ENCODE measurements at regions not wholly inside any gene's neighbourhood (a gene's known extent, or its start where the extent isn't known, plus 50 kb on each side); places are given as distances from the start of the nearest gene placed in this dataset.

GRCh38 chr14:38868399-38869290, 234.4 kb downstream of the SEC23A start:
- RAD21 ChIA-PET (ENCODE audit: low non-redundant PET in 1 of 2, low total read pairs in 2 of 2, uncharacterized antibody in 2 of 2, unreplicated experiment in 2 of 2): interaction anchor here in 1 of 2 experiments (0.6 kb wide), 1 partner anchor 550 kb away, joined by 3 read pairs; no protein-coding TSS in a partner anchor
- H3K27ac ChIP-seq (ENCODE audit: low read depth, low read length): no peak overlapping the region
- no peak overlapping the region for H3K4me2 ChIP-seq (ENCODE audit: low read length)
- BruUV-seq (replicated peaks): no TSS peak
- POLR2A ChIA-PET: no interaction called here
- DNase-seq (ENCODE audit: low read depth, low spot score) (no peak), ATAC-seq (no peak)
- H3K9me2 ChIP-seq (ENCODE audit: insufficient read depth): no peaks in the 10 kb centered on the region
- no peaks in the 10 kb centered on the region for H4K20me1 ChIP-seq (ENCODE audit: insufficient read depth)
- H3K36me3 ChIP-seq (ENCODE audit: control insufficient read depth in 1 of 2, insufficient read depth in 2 of 2, low read length in 2 of 2): no peaks in the 10 kb centered on the region
- intact Hi-C loops (cut with micrococcal nuclease): loop anchor here (5.0 to 10.0 kb wide), 2 partner anchors 261 to 624 kb away; no protein-coding TSS in a partner anchor
- TF ChIP-seq TCF7L2 (IDR thresholded peaks at IDR 0.05; ENCODE audit: borderline replicate concordance, extremely low read depth, insufficient read depth, insufficient read length): no peak
- no peak for TF ChIP-seq EZH2 (IDR thresholded peaks at IDR 0.05)
- TF ChIP-seq FOSL1 (IDR thresholded peaks at IDR 0.05; ENCODE audit: low read depth): no peak
- TF ChIP-seq SRF (IDR thresholded peaks at IDR 0.05; ENCODE audit: low read depth): no peak
- TF ChIP-seq, protein P1, sequence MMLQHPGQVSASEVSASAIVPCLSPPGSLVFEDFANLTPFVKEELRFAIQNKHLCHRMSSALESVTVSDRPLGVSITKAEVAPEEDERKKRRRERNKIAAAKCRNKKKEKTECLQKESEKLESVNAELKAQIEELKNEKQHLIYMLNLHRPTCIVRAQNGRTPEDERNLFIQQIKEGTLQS (IDR thresholded peaks at IDR 0.05): no peak
- no peak for TF ChIP-seq ELF1 (IDR thresholded peaks at IDR 0.05; ENCODE audit: borderline replicate concordance, low read depth)
- TF ChIP-seq, protein P2, sequence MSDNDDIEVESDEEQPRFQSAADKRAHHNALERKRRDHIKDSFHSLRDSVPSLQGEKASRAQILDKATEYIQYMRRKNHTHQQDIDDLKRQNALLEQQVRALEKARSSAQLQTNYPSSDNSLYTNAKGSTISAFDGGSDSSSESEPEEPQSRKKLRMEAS (IDR thresholded peaks at IDR 0.05): no peak
- no peak for TF ChIP-seq JUND (IDR thresholded peaks at IDR 0.05)
- TF ChIP-seq ZFX (IDR thresholded peaks at IDR 0.05): no peak
- no peak for TF ChIP-seq YY1 (IDR thresholded peaks at IDR 0.05; ENCODE audit: extremely low read depth, insufficient replicate concordance, low read depth, low read length)
- TF ChIP-seq ZNF274 (IDR thresholded peaks at IDR 0.05; ENCODE audit: low read depth, low read length): no peak
- no peak for TF ChIP-seq SIN3A (IDR thresholded peaks at IDR 0.05; ENCODE audit: low read depth)
- TF ChIP-seq, protein P3, sequence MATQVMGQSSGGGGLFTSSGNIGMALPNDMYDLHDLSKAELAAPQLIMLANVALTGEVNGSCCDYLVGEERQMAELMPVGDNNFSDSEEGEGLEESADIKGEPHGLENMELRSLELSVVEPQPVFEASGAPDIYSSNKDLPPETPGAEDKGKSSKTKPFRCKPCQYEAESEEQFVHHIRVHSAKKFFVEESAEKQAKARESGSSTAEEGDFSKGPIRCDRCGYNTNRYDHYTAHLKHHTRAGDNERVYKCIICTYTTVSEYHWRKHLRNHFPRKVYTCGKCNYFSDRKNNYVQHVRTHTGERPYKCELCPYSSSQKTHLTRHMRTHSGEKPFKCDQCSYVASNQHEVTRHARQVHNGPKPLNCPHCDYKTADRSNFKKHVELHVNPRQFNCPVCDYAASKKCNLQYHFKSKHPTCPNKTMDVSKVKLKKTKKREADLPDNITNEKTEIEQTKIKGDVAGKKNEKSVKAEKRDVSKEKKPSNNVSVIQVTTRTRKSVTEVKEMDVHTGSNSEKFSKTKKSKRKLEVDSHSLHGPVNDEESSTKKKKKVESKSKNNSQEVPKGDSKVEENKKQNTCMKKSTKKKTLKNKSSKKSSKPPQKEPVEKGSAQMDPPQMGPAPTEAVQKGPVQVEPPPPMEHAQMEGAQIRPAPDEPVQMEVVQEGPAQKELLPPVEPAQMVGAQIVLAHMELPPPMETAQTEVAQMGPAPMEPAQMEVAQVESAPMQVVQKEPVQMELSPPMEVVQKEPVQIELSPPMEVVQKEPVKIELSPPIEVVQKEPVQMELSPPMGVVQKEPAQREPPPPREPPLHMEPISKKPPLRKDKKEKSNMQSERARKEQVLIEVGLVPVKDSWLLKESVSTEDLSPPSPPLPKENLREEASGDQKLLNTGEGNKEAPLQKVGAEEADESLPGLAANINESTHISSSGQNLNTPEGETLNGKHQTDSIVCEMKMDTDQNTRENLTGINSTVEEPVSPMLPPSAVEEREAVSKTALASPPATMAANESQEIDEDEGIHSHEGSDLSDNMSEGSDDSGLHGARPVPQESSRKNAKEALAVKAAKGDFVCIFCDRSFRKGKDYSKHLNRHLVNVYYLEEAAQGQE (IDR thresholded peaks at IDR 0.05; ENCODE audit: low read depth): no peak
- no peak for TF ChIP-seq ZBTB33 (IDR thresholded peaks at IDR 0.05; ENCODE audit: extremely low read depth, insufficient replicate concordance, low read length)
- no peaks in the 10 kb centered on the region for H3K27me3 ChIP-seq (ENCODE audit: insufficient read depth, low read length)
- CTCF ChIA-PET: interaction anchor here (1.1 to 5.0 kb wide), 4 partner anchors 9 to 1638 kb away, joined by 3 to 72 read pairs (median 4); no protein-coding TSS in a partner anchor
- no peak overlapping the region for H2AFZ ChIP-seq (ENCODE audit: low read depth, low read length, poor library complexity, severe bottlenecking)
- no peak overlapping the region for H3K4me3 ChIP-seq (replicated peaks in 1 of 2; ENCODE audit: low read depth in 1 of 2, low read length in 2 of 2)
- no peaks in the 10 kb centered on the region for H3K4me1 ChIP-seq (ENCODE audit: control insufficient read depth in 1 of 2, insufficient read depth in 2 of 2, low read length in 2 of 2)
- no peak overlapping the region for H3K9ac ChIP-seq (ENCODE audit: low read length)
- H3K79me2 ChIP-seq (ENCODE audit: insufficient read depth, low read length): no peaks in the 10 kb centered on the region
- no peaks in the 10 kb centered on the region for H3K9me3 ChIP-seq (ENCODE audit: control insufficient read depth in 1 of 2, insufficient read depth in 1 of 2, low read depth in 1 of 2, low read length in 2 of 2)

Measured in HCT116 (cell line).